NB4 (cell line): ENCODE measurements at regions not wholly inside any gene's neighbourhood (a gene's known extent, or its start where the extent isn't known, plus 50 kb on each side); places are given as distances from the start of the nearest gene placed in this dataset.
"Not testable (repeated sequence)": the region's sequence is repeated elsewhere in the genome, so short reads cannot be mapped to it uniquely, and the experiment has no call there.

Source experiments
- DNase-seq: peaks from one replicate; pipeline ENCODE4 v3.0.0; 2010; ENCODE audit warnings: low read depth
- H3K4me3 ChIP-seq: one replicate; pipeline ENCODE4 v1.5.1; 2011; ENCODE audit warnings: mild to moderate bottlenecking, low read depth, low read length, moderate library complexity
- CTCF ChIP-seq: IDR thresholded peaks from one replicate; pipeline ENCODE4 v1.5.1; 2012; ENCODE audit warnings: low read depth, low read length
- MAX ChIP-seq: IDR thresholded peaks from 2 replicates; pipeline ENCODE4 v1.6.1; 2011; ENCODE audit warnings: low read depth, low read length
- MYC ChIP-seq: IDR thresholded peaks from 2 replicates; pipeline ENCODE4 v1.6.1; 2011; ENCODE audit warnings: low read depth, low read length
- POLR2A ChIP-seq: IDR thresholded peaks from 2 replicates; pipeline ENCODE4 v1.6.1; 2011; ENCODE audit warnings: mild to moderate bottlenecking; ENCODE audit not compliant: insufficient read length; ENCODE audit errors: extremely low read depth

- TF ChIP-seq POLR2A (no peak), CTCF (no peak), MYC (no peak), MAX (no peak)
- no peak overlapping the region for H3K4me3 ChIP-seq
- no peak for DNase-seq
Observed at GRCh38 chr12:9328065-9328464, 119.9 kb upstream of the PZP start.

GRCh38 chr12:9327320-9327719, 119.1 kb upstream of the PZP start:
- H3K4me3 ChIP-seq = no peak overlapping the region
- TF ChIP-seq MYC (no peak), MAX (peak; percentile 44)
- DNase-seq = peak; percentile 25

- H3K4me3 ChIP-seq = not testable (repeated sequence)
Observed at GRCh38 chr12:9326849-9327248, 118.7 kb upstream of the PZP start.

GRCh38 chr12:9326085-9326484, 117.9 kb upstream of the PZP start:
- H3K4me3 ChIP-seq = no peak overlapping the region
- no peak for TF ChIP-seq MYC
- TF ChIP-seq MAX = no peak
- no peak for TF ChIP-seq POLR2A
- no peak for TF ChIP-seq CTCF
- no peak for DNase-seq

More at GRCh38 chr12:9326849-9327248, 118.7 kb upstream of the PZP start:
- not testable (repeated sequence) for DNase-seq

- H3K4me3 ChIP-seq = no peak overlapping the region
- DNase-seq = no peak
- TF ChIP-seq MYC (no peak), CTCF (no peak), MAX (no peak), POLR2A (no peak)
Observed at GRCh38 chr12:9325471-9325870, 117.3 kb upstream of the PZP start.

- no peak for DNase-seq
- no peak overlapping the region for H3K4me3 ChIP-seq
Observed at GRCh38 chr12:9324782-9325181, 116.6 kb upstream of the PZP start.

More at GRCh38 chr12:9324782-9325181, 116.6 kb upstream of the PZP start:
- TF ChIP-seq MAX (no peak), CTCF (no peak)
